B cell (primary cell): ENCODE measurements at regions not wholly inside any gene's neighbourhood (a gene's known extent, or its start where the extent isn't known, plus 50 kb on each side); places are given as distances from the start of the nearest gene placed in this dataset.

Source experiments
- CTCF ChIP-seq: fragments of 200-600 bp; IDR thresholded peaks from one replicate; pipeline ENCODE4 v1.8.0; 2022; ENCODE audit warnings: antibody characterized with exemption, mild to moderate bottlenecking
- EZH2 ChIP-seq: IDR thresholded peaks from 2 replicates; pipeline ENCODE4 v1.6.1; 2012; ENCODE audit warnings: borderline replicate concordance, low read depth, mild to moderate bottlenecking, moderate library complexity, low read length; ENCODE audit not compliant: insufficient read depth, poor library complexity, severe bottlenecking

DNA sequence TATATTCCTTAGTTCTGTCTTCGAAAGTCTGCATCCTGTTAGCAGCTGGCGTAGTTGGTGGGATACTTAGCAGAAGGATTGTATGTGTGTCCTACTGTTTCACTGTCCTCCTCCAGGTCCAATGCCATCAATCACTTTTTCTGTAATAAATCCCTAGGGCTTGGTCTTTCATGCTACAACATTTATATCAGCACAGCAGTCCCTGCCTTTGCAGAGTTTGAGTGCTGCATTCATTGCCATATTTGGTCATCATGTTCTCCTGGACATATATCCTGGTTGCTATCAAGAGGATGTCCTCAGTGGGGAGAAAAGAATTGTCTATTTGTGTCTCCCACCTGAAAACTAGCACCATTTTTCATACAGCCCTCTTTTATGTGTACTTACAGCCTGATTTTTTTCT, 67.0 kb downstream of the OR5AK2 start:
- TF ChIP-seq EZH2 (no peak), CTCF (no peak)
